Tibial artery (tissue), 4 donors: ENCODE measurements at regions not wholly inside any gene's neighbourhood (a gene's known extent, or its start where the extent isn't known, plus 50 kb on each side); places are given as distances from the start of the nearest gene placed in this dataset.

Experiments used
- DNase-seq, 2 donors: peaks; one replicate each; pipeline ENCODE4 v3.0.0-alpha.2; 2019
- H3K27ac ChIP-seq, 2 donors: fragments of 200-600 bp; sonication (generic) in 1 of 2; 1 replicate in 1 of 2; 2 replicates in 1 of 2; pipeline ENCODE4 v1.5.1; 2018 to 2019; ENCODE audit warnings: mild to moderate bottlenecking in 1 of 2
- H3K27me3 ChIP-seq, 2 donors: fragments of 200-600 bp; sonication (generic) in 1 of 2; one replicate each; pipeline versions ENCODE4 v1.5.1 to v1.6.0; 2016 to 2019
- H3K36me3 ChIP-seq, 3 donors: fragments of 200-600 bp; sonication (generic) in 2 of 3; one replicate each; pipeline ENCODE4 v1.5.1; 2016 to 2019; ENCODE audit warnings: mild to moderate bottlenecking in 2 of 3
- H3K4me1 ChIP-seq, 4 donors: fragments of 200-600 bp; sonication (generic) in 2 of 4; 1 replicate in 3 of 4; 2 replicates in 1 of 4; pipeline ENCODE4 v1.5.1; 2016 to 2019
- H3K4me3 ChIP-seq, 2 donors: fragments of 200-600 bp; sonication (generic) in 1 of 2; 1 replicate in 1 of 2; 2 replicates in 1 of 2; pipeline ENCODE4 v1.5.1; 2018 to 2019; ENCODE audit warnings: mild to moderate bottlenecking in 2 of 2
- H3K9me3 ChIP-seq, 3 donors: fragments of 200-600 bp; sonication (generic) in 1 of 3; one replicate each; pipeline ENCODE4 v1.5.1; 2016 to 2019
- CTCF ChIP-seq, 2 experiments: fragments of 200-600 bp in 1 of 2; fragments of 450-650 bp in 1 of 2; IDR thresholded peaks; one replicate each; pipeline ENCODE4 v1.5.1; 2017 to 2019; ENCODE audit warnings: antibody characterized with exemption in 2 of 2, mild to moderate bottlenecking in 1 of 2, moderate library complexity in 1 of 2
- intact Hi-C: fragments of 100-400 bp; cut with DNase I; formaldehyde crosslinking; loops from one replicate; pipeline ENCODE4 v1.15.0; 2023; ENCODE audit warnings: low total_unique reads

DNA sequence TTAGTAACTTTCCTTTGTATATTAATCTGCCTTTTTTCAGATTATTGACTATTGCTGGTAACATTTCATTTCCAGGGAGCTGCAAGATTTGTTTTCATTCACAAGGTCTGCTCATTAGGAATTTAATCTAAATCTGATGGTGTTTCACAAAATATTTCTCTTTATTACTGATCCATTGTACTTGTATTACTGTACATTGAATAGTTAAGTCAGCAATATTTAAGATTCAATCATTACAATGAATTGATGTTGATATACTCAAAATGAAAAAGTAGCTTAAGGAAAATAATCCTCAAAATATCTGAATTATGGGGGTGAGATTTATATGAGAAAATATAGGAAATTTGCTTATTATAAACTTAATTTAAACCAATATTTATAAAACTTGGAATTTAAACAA, 308.6 kb upstream of the PBX1 start:
- TF ChIP-seq CTCF (IDR thresholded peaks at IDR 0.05), result no peak
- H3K9me3 ChIP-seq, result peaks cover 0 to 31% (median 17%) of the 10 kb centered on the region in 3 donors
- DNase-seq, result no peak
- H3K36me3 ChIP-seq, result no peaks in the 10 kb centered on the region
- no peak overlapping the region for H3K27ac ChIP-seq
- intact Hi-C loops, result no loop called here
- H3K27me3 ChIP-seq, result no peaks in the 10 kb centered on the region
- no peak overlapping the region for H3K4me3 ChIP-seq
- H3K4me1 ChIP-seq, result no peaks in the 10 kb centered on the region

- Histone ChIP-seq H3K27me3 (no peaks in the 10 kb centered on the region), H3K36me3 (no peaks in the 10 kb centered on the region), H3K4me3 (no peak overlapping the region), H3K4me1 (no peaks in the 10 kb centered on the region), H3K27ac (no peak overlapping the region), H3K9me3 (peaks cover 0 to 18% (median 11%) of the 10 kb centered on the region in 3 donors)
- intact Hi-C loops, result no loop called here
- no peak for DNase-seq
- TF ChIP-seq CTCF (IDR thresholded peaks at IDR 0.05), result no peak
These were observed 302.5 kb upstream of the PBX1 start for GRCh38 chr1:164256456-164256855.

DNA sequence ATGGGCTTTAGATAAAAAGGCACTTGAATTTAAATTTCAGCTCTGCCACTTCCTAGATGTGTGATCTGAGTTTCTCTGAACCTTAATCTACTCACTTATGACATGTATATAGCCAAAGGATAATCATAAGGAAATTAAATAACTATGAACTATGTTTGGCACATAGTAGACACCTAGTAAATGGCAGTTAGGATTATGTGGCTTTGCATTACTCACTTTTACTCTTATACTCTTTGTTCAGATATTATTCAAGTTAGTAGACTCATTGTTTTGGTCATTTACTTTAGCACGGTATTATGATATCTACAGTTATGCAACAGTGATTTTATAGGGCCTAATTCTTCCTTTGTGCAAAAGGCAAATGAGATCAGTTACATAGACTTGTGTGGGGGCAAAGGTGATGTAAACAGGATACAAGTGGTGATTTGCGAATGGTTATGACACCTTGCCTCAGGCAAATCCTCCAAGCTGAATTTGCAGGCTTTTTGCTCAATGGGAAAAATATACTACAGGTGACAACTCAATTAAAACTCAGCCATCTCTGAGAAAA, 297.2 kb upstream of the PBX1 start:
- Histone ChIP-seq H3K36me3 (no peaks in the 10 kb centered on the region), H3K9me3 (no peaks in the 10 kb centered on the region), H3K4me3 (no peak overlapping the region), H3K27ac (no peak overlapping the region), H3K4me1 (no peaks in the 10 kb centered on the region), H3K27me3 (no peaks in the 10 kb centered on the region)
- no peak for TF ChIP-seq CTCF (IDR thresholded peaks at IDR 0.05)
- no peak for DNase-seq
- intact Hi-C loops, result no loop called here

DNA sequence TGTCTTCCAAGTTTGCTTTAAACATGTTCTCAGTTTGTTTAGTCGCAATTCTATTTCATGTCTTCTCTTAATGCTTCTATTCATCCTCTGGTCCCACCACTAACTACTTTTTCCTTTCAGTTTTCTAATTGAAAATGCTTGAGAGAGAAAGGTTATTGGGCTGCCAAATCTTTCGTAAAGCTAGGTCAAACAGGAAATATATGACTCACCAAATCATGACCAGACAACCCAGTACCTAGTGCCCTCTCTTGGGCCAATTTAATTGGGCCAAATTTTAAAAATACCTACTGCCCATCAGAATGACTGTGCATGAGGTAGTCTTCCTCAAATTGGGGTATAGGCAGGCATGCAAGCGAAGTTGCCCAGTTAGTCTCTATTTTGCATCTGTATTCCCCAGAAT, 295.4 kb upstream of the PBX1 start:
- no peaks in the 10 kb centered on the region for H3K27me3 ChIP-seq
- no peak for TF ChIP-seq CTCF (IDR thresholded peaks at IDR 0.05)
- intact Hi-C loops, result no loop called here
- no peaks in the 10 kb centered on the region for H3K9me3 ChIP-seq
- no peak for DNase-seq
- H3K4me1 ChIP-seq, result no peaks in the 10 kb centered on the region
- H3K36me3 ChIP-seq, result no peaks in the 10 kb centered on the region
- H3K27ac ChIP-seq, result no peak overlapping the region
- no peak overlapping the region for H3K4me3 ChIP-seq

DNA sequence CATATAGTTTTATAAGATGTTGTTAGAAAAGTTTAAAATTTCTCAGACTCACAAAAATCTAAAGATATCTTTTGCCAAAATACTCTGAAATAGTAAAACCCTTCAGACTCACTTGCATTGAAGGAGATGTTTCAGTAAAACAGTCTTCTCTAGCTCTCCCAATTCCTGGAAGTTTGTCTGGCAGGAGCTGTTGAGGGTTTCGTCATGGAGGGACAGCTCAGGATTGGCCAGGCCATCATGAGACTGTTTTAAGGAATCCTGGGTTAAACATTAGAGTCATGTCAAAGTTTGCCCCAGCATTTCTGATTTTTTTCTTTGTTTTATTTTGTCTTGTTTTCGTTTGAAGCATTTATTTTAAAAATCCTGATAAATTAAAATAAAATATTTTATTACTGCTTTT, 293.8 kb upstream of the PBX1 start:
- no peaks in the 10 kb centered on the region for H3K4me1 ChIP-seq
- H3K9me3 ChIP-seq, result no peaks in the 10 kb centered on the region
- H3K27me3 ChIP-seq, result no peaks in the 10 kb centered on the region
- no peak for TF ChIP-seq CTCF (IDR thresholded peaks at IDR 0.05)
- no peak for DNase-seq
- intact Hi-C loops, result no loop called here
- H3K27ac ChIP-seq, result no peak overlapping the region
- H3K36me3 ChIP-seq, result no peaks in the 10 kb centered on the region
- no peak overlapping the region for H3K4me3 ChIP-seq

- no peaks in the 10 kb centered on the region for H3K36me3 ChIP-seq
- H3K4me3 ChIP-seq, result no peak overlapping the region
- no peak for TF ChIP-seq CTCF (IDR thresholded peaks at IDR 0.05)
- no peak for DNase-seq
- no peaks in the 10 kb centered on the region for H3K4me1 ChIP-seq
- intact Hi-C loops, result no loop called here
- peaks cover 0 to 6% (median 0%) of the 10 kb centered on the region in 3 donors for H3K9me3 ChIP-seq
- no peak overlapping the region for H3K27ac ChIP-seq
- H3K27me3 ChIP-seq, result no peaks in the 10 kb centered on the region
These were observed 286.8 kb upstream of the PBX1 start for GRCh38 chr1:164272156-164272555.
